NCI-H1417 treated with DMSO at 0.1 percent for 48 hours (cell line): ENCODE measurements at regions not wholly inside any gene's neighbourhood (a gene's known extent, or its start where the extent isn't known, plus 50 kb on each side); places are given as distances from the start of the nearest gene placed in this dataset.
"Not testable (repeated sequence)": the region's sequence is repeated elsewhere in the genome, so short reads cannot be mapped to it uniquely, and the experiment has no call there.

Experiments used
- DNase-seq: peaks from one replicate; lab custom pipeline; 2025; lab: John Stamatoyannopoulos, UW

- not testable (repeated sequence) for DNase-seq
Observed at GRCh38 chr4:153106736-153107135, 97.5 kb upstream of the TRIM2 start.

GRCh38 chr4:153107246-153107645, 97.0 kb upstream of the TRIM2 start:
- DNase-seq = no peak

GRCh38 chr4:153109296-153109849, 94.9 kb upstream of the TRIM2 start:
- DNase-seq = no peak

- no peak for DNase-seq
Observed at GRCh38 chr4:153110739-153111138, 93.5 kb upstream of the TRIM2 start.

- DNase-seq = no peak
Observed at GRCh38 chr4:153111426-153112040, 92.7 kb upstream of the TRIM2 start.

- DNase-seq = no peak
Observed at GRCh38 chr4:153112041-153112441, 92.2 kb upstream of the TRIM2 start.

GRCh38 chr4:153113061-153113837, 91.0 kb upstream of the TRIM2 start:
- DNase-seq = no peak

- no peak for DNase-seq
Observed at GRCh38 chr4:153113838-153114105, 90.5 kb upstream of the TRIM2 start.

GRCh38 chr4:153114771-153115321, 89.4 kb upstream of the TRIM2 start:
- no peak for DNase-seq

GRCh38 chr4:153115322-153116290, 88.6 kb upstream of the TRIM2 start:
- DNase-seq = no peak

- no peak for DNase-seq
Observed at GRCh38 chr4:153116291-153116680, 88.0 kb upstream of the TRIM2 start.

GRCh38 chr4:153116801-153117200, 87.4 kb upstream of the TRIM2 start:
- no peak for DNase-seq

- no peak for DNase-seq
Observed at GRCh38 chr4:153117554-153117953, 86.7 kb upstream of the TRIM2 start.

- no peak for DNase-seq
Observed at GRCh38 chr4:153119626-153120025, 84.6 kb upstream of the TRIM2 start.

- no peak for DNase-seq
Observed at GRCh38 chr4:153120235-153120634, 84.0 kb upstream of the TRIM2 start.

- DNase-seq = no peak
Observed at GRCh38 chr4:153122855-153123254, 81.4 kb upstream of the TRIM2 start.

GRCh38 chr4:153126137-153126536, 78.1 kb upstream of the TRIM2 start:
- DNase-seq = no peak

- peak; percentile 66 for DNase-seq
Observed at GRCh38 chr4:153127760-153128494, 76.3 kb upstream of the TRIM2 start.

- DNase-seq = no peak
Observed at GRCh38 chr4:153131596-153131995, 72.6 kb upstream of the TRIM2 start.

GRCh38 chr4:153137159-153137558, 67.1 kb upstream of the TRIM2 start:
- no peak for DNase-seq
